GM21737 (cell line): ENCODE measurements at regions not wholly inside any gene's neighbourhood (a gene's known extent, or its start where the extent isn't known, plus 50 kb on each side); places are given as distances from the start of the nearest gene placed in this dataset.

Experiments used
- ATAC-seq: cut with Tn5 transposase; IDR thresholded peaks from one replicate; pipeline ENCODE4 v1.9.1; 2021; ENCODE audit warnings: mild to moderate bottlenecking, moderate library complexity; ENCODE audit not compliant: unreplicated experiment

GRCh38 chr10:52678611-52679010, 94.0 kb downstream of the MBL2 start:
- ATAC-seq = no peak

GRCh38 chr10:52679117-52679516, 93.5 kb downstream of the MBL2 start:
- no peak for ATAC-seq

GRCh38 chr10:52682766-52683165, 89.8 kb downstream of the MBL2 start:
- ATAC-seq = no peak

- no peak for ATAC-seq
Measured at GRCh38 chr10:52683776-52684175, 88.8 kb downstream of the MBL2 start.

GRCh38 chr10:52688899-52689298, 83.7 kb downstream of the MBL2 start:
- ATAC-seq = no peak

- ATAC-seq = no peak
Measured at GRCh38 chr10:52696232-52696631, 76.4 kb downstream of the MBL2 start.

GRCh38 chr10:52701647-52702046, 70.9 kb downstream of the MBL2 start:
- no peak for ATAC-seq

GRCh38 chr10:52703451-52703850, 69.1 kb downstream of the MBL2 start:
- no peak for ATAC-seq

GRCh38 chr10:52703898-52704297, 68.7 kb downstream of the MBL2 start:
- no peak for ATAC-seq

GRCh38 chr10:52706332-52707070, 66.1 kb downstream of the MBL2 start:
- no peak for ATAC-seq
